Neural progenitor cell (in vitro differentiated cells): ENCODE measurements at regions not wholly inside any gene's neighbourhood (a gene's known extent, or its start where the extent isn't known, plus 50 kb on each side); places are given as distances from the start of the nearest gene placed in this dataset.

Experiments
- DNase-seq: peaks from one replicate; pipeline ENCODE4 v3.0.0-alpha.2; 2016; ENCODE audit warnings: low spot score
- H2AFZ ChIP-seq: fragments of 200-600 bp; sonication (generic); replicated peaks from 2 replicates; pipeline ENCODE4 v1.6.1; 2016; ENCODE audit warnings: antibody characterized with exemption
- H3F3A ChIP-seq: fragments of 200-600 bp; sonication (generic); 2 replicates; pipeline ENCODE4 v1.6.1; 2016; ENCODE audit warnings: antibody characterized with exemption, low read depth
- H3K27ac ChIP-seq: fragments of 200-600 bp; sonication (generic); 2 replicates; pipeline ENCODE4 v1.5.1; 2016; ENCODE audit warnings: mild to moderate bottlenecking
- H3K27me3 ChIP-seq: fragments of 200-600 bp; sonication (generic); 2 replicates; pipeline ENCODE4 v1.6.1; 2016; ENCODE audit warnings: mild to moderate bottlenecking, moderate library complexity
- H3K36me3 ChIP-seq: fragments of 200-600 bp; sonication (generic); 2 replicates; pipeline ENCODE4 v1.5.1; 2016
- H3K4me1 ChIP-seq: fragments of 200-600 bp; sonication (generic); 2 replicates; pipeline ENCODE4 v1.6.1; 2016; ENCODE audit warnings: mixed run types
- H3K4me2 ChIP-seq: fragments of 200-600 bp; sonication (generic); 2 replicates; pipeline ENCODE4 v1.6.1; 2016
- H3K4me3 ChIP-seq: fragments of 200-600 bp; sonication (generic); 2 replicates; pipeline ENCODE4 v1.5.1; 2016
- H3K79me2 ChIP-seq: fragments of 200-600 bp; sonication (generic); 2 replicates; pipeline ENCODE4 v1.6.1; 2016; ENCODE audit warnings: low read depth
- H3K9ac ChIP-seq: fragments of 200-600 bp; sonication (generic); 2 replicates; pipeline ENCODE4 v1.6.1; 2016
- H3K9me3 ChIP-seq: fragments of 200-600 bp; sonication (generic); 2 replicates; pipeline ENCODE4 v1.5.1; 2016; ENCODE audit warnings: low read depth
- H4K20me1 ChIP-seq: fragments of 200-600 bp; sonication (generic); 2 replicates; pipeline ENCODE4 v1.6.1; 2016; ENCODE audit warnings: low read depth
- H3K27ac Mint-ChIP-seq: 3 replicates; pipeline ENCODE4 v1.8.0; 2021; ENCODE audit warnings: mixed read lengths
- H3K27me3 Mint-ChIP-seq: 2 replicates; pipeline ENCODE4 v1.8.0; 2022; ENCODE audit warnings: low read depth, mild to moderate bottlenecking, inconsistent platforms, moderate library complexity, mixed read lengths; ENCODE audit not compliant: insufficient read depth
- H3K36me3 Mint-ChIP-seq: 3 replicates; pipeline ENCODE4 v1.8.0; 2021; ENCODE audit warnings: mixed read lengths
- H3K4me1 Mint-ChIP-seq: 3 replicates; pipeline ENCODE4 v1.8.0; 2021; ENCODE audit warnings: mixed read lengths
- H3K4me3 Mint-ChIP-seq: 3 replicates; pipeline ENCODE4 v1.8.0; 2021; ENCODE audit warnings: mild to moderate bottlenecking, moderate library complexity, mixed read lengths
- H3K9me3 Mint-ChIP-seq: 3 replicates; pipeline ENCODE4 v1.8.0; 2020; ENCODE audit warnings: mixed read lengths
- CTCF ChIP-seq: fragments of 200-600 bp; sonication (generic); IDR thresholded peaks from 2 replicates; pipeline ENCODE4 v1.5.1; 2017; ENCODE audit warnings: antibody characterized with exemption, mild to moderate bottlenecking
- EZH2 ChIP-seq: fragments of 200-600 bp; sonication (generic); IDR thresholded peaks from 2 replicates; pipeline ENCODE4 v1.6.1; 2017; ENCODE audit warnings: antibody characterized with exemption, mild to moderate bottlenecking, moderate library complexity
- EZH2phosphoT487 ChIP-seq: fragments of 200-600 bp; sonication (generic); IDR thresholded peaks from 2 replicates; pipeline ENCODE4 v1.6.1; 2017; ENCODE audit warnings: antibody characterized with exemption

DNA sequence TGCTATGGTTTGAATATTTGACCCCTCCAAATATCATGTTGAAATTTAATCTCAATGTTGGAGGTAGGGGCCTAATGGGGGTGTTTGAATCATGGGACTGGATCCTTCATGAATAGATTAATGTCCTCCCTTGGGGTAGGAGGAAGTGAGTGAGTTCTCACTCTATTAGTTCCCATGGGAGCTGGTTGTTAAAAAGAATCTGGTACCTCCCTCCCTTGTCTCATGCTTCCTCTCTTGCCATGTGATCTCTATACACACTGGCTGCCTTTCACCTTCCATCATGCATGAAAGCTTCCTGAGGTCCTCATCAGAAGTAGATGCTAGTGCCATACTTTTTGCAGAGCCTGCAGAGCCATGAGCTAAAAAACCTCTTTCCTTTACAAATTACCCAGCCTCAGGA lies 177.7 kb upstream of the MCTP2 start:
- Histone ChIP-seq H3K27me3 (no peaks in the 10 kb centered on the region), H3K4me3 (no peak overlapping the region), H3K9ac (no peak overlapping the region), H4K20me1 (no peaks in the 10 kb centered on the region), H3K27ac (no peak overlapping the region), H3K79me2 (no peaks in the 10 kb centered on the region), H2AFZ (no peak overlapping the region), H3K9me3 (no peaks in the 10 kb centered on the region), H3F3A (peaks cover 18% of the 10 kb centered on the region), H3K4me2 (no peak overlapping the region), H3K4me1 (peaks cover 22% of the 10 kb centered on the region), H3K36me3 (no peaks in the 10 kb centered on the region)
- H3K27me3 Mint-ChIP-seq, result peaks cover 2% of the 10 kb centered on the region
- H3K9me3 Mint-ChIP-seq, result no peaks in the 10 kb centered on the region
- H3K4me3 Mint-ChIP-seq, result no peak overlapping the region
- peaks cover 3% of the 10 kb centered on the region for H3K4me1 Mint-ChIP-seq
- H3K27ac Mint-ChIP-seq, result no peak overlapping the region
- no peak for DNase-seq
- TF ChIP-seq CTCF (no peak), EZH2phosphoT487 (no peak), EZH2 (no peak)
- H3K36me3 Mint-ChIP-seq, result no peaks in the 10 kb centered on the region

DNA sequence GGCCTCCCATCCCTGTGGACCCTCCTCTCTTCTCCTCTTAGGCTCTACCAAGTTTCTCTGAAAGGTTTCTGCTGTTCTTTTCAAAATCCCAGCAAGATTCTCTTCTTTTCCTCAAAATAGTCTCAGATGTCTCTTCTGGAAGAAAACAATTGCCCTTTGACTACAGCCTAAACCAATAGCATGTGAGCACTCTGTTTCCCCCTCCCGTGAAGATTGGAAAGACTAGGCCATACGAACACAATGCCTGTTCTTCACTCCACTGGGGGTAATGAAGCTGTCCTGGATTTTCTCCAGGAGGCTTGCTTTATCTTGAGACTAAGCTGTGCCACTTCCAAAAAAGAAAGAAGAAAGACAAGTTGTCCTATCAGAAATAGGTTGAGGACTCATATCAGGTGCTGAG lies 178.7 kb upstream of the MCTP2 start:
- Mint-ChIP-seq H3K4me1 (no peaks in the 10 kb centered on the region), H3K9me3 (no peaks in the 10 kb centered on the region), H3K27me3 (peaks cover 2% of the 10 kb centered on the region), H3K27ac (no peak overlapping the region), H3K4me3 (no peak overlapping the region), H3K36me3 (no peaks in the 10 kb centered on the region)
- Histone ChIP-seq H4K20me1 (no peaks in the 10 kb centered on the region), H3K9me3 (no peaks in the 10 kb centered on the region), H3K4me3 (no peak overlapping the region), H3K27me3 (no peaks in the 10 kb centered on the region), H3K4me1 (peaks cover 22% of the 10 kb centered on the region), H3K79me2 (no peaks in the 10 kb centered on the region), H3K4me2 (peak overlapping the region; percentile 23), H3K9ac (no peak overlapping the region), H3K27ac (peak overlapping the region; percentile 77), H2AFZ (no peak overlapping the region), H3K36me3 (no peaks in the 10 kb centered on the region), H3F3A (peaks cover 18% of the 10 kb centered on the region)
- TF ChIP-seq EZH2phosphoT487 (no peak), EZH2 (no peak), CTCF (no peak)
- peak; percentile 7 for DNase-seq

- no peak overlapping the region for H3K4me3 Mint-ChIP-seq
- Histone ChIP-seq H3K27me3 (no peaks in the 10 kb centered on the region), H3K4me3 (no peak overlapping the region), H3K27ac (no peak overlapping the region), H3K36me3 (no peaks in the 10 kb centered on the region), H4K20me1 (no peaks in the 10 kb centered on the region), H3F3A (peaks cover 11% of the 10 kb centered on the region), H3K79me2 (no peaks in the 10 kb centered on the region), H2AFZ (no peak overlapping the region), H3K9ac (no peak overlapping the region), H3K4me1 (peaks cover 11% of the 10 kb centered on the region), H3K9me3 (no peaks in the 10 kb centered on the region), H3K4me2 (no peak overlapping the region)
- peaks cover 4% of the 10 kb centered on the region for H3K9me3 Mint-ChIP-seq
- H3K4me1 Mint-ChIP-seq, result no peaks in the 10 kb centered on the region
- H3K27me3 Mint-ChIP-seq, result no peaks in the 10 kb centered on the region
- H3K36me3 Mint-ChIP-seq, result no peaks in the 10 kb centered on the region
- no peak for DNase-seq
- TF ChIP-seq CTCF, result no peak
- TF ChIP-seq EZH2phosphoT487, result no peak
- no peak for TF ChIP-seq EZH2
- H3K27ac Mint-ChIP-seq, result no peak overlapping the region
Measured at GRCh38 chr15:94047566-94047965, 183.8 kb upstream of the MCTP2 start.
